Fibroblast of lung (primary cell): ENCODE measurements at regions not wholly inside any gene's neighbourhood (a gene's known extent, or its start where the extent isn't known, plus 50 kb on each side); places are given as distances from the start of the nearest gene placed in this dataset.

Source experiments
- DNase-seq, 2 donors: peaks; one replicate each; pipeline versions ENCODE4 v3.0.0 to v3.0.0-alpha.2; 2010; ENCODE audit warnings: low read depth in 2 of 2
- H2AFZ ChIP-seq: 2 replicates; pipeline ENCODE4 v1.5.1; 2012; ENCODE audit warnings: low read length, control low read depth, inconsistent platforms
- H3K27ac ChIP-seq: 2 replicates; pipeline ENCODE4 v1.5.1; 2011; ENCODE audit warnings: low read length, control low read depth; ENCODE audit not compliant: insufficient read depth
- H3K27me3 ChIP-seq: 2 replicates; pipeline ENCODE4 v1.5.1; 2011; ENCODE audit warnings: mild to moderate bottlenecking, low read length; ENCODE audit not compliant: control insufficient read depth, insufficient read depth
- H3K36me3 ChIP-seq: 2 replicates; pipeline ENCODE4 v1.5.1; 2011; ENCODE audit warnings: low read length; ENCODE audit not compliant: control insufficient read depth, insufficient read depth
- H3K4me1 ChIP-seq: 2 replicates; pipeline ENCODE4 v1.5.1; 2011; ENCODE audit warnings: low read length; ENCODE audit not compliant: control insufficient read depth, insufficient read depth; ENCODE audit errors: extremely low read depth
- H3K4me2 ChIP-seq: 2 replicates; pipeline ENCODE4 v1.5.1; 2011; ENCODE audit warnings: low read length, control low read depth; ENCODE audit not compliant: insufficient read depth; ENCODE audit errors: extremely low read depth
- H3K4me3 ChIP-seq, 4 experiments: fragments of 200-600 bp in 1 of 4; sonication (generic) in 1 of 4; replicated peaks in 1 of 4; 2 replicates each; pipeline ENCODE4 v1.5.1; 2011 to 2016; ENCODE audit warnings: low read length in 4 of 4, low read depth in 3 of 4, mild to moderate bottlenecking in 3 of 4, control low read depth in 2 of 4, inconsistent platforms in 1 of 4, mixed read lengths in 1 of 4; ENCODE audit not compliant: insufficient read depth in 1 of 4; ENCODE audit errors: control extremely low read depth in 1 of 4
- H3K79me2 ChIP-seq: 2 replicates; pipeline ENCODE4 v1.5.1; 2012; ENCODE audit warnings: mild to moderate bottlenecking, low read length, inconsistent platforms; ENCODE audit not compliant: control insufficient read depth, insufficient read depth
- H3K9ac ChIP-seq: 2 replicates; pipeline ENCODE4 v1.5.1; 2011; ENCODE audit warnings: mild to moderate bottlenecking, low read length, control low read depth; ENCODE audit not compliant: insufficient read depth
- H3K9me3 ChIP-seq: 2 replicates; pipeline ENCODE4 v1.5.1; 2012; ENCODE audit warnings: low read depth, low read length; ENCODE audit not compliant: control insufficient read depth, insufficient read depth
- H4K20me1 ChIP-seq: 2 replicates; pipeline ENCODE4 v1.5.1; 2011; ENCODE audit warnings: low read length; ENCODE audit not compliant: control insufficient read depth, insufficient read depth; ENCODE audit errors: extremely low read depth
- EZH2 ChIP-seq: IDR thresholded peaks from 2 replicates; pipeline ENCODE4 v1.5.1; 2012; ENCODE audit warnings: low read length, control low read depth, mild to moderate bottlenecking; ENCODE audit errors: missing control alignments
- TF ChIP-seq, protein P1 (sequence below), 2 donors: IDR thresholded peaks in 1 of 2; conservative IDR thresholded peaks in 1 of 2; 1 replicate in 1 of 2; 2 replicates in 1 of 2; pipeline ENCODE4 v1.5.1; 2011 to 2012; ENCODE audit warnings: low read length in 2 of 2, control low read depth in 1 of 2, inconsistent platforms in 1 of 2, low read depth in 1 of 2, mild to moderate bottlenecking in 1 of 2

DNA sequence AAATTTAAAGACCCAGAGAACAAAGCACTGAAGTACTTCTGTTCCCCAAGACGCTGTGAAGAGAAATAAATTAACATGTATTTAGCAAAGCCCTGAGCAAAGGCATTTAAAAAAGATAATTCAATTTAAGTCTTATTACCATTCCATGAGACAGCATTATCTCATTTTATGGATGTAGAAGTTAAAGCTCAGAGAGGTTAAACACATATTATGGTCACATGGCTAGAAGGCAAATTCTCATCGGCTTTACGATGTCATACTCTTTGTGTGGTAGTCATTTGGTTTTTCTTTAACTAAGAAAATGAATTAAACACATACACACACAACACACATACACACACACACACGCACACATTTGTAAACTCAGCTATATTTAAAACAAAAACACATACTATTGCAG, 262.7 kb downstream of the HS3ST1 start:
- Histone ChIP-seq H3K27ac (no peak overlapping the region), H3K36me3 (no peaks in the 10 kb centered on the region), H3K79me2 (no peaks in the 10 kb centered on the region)

DNA sequence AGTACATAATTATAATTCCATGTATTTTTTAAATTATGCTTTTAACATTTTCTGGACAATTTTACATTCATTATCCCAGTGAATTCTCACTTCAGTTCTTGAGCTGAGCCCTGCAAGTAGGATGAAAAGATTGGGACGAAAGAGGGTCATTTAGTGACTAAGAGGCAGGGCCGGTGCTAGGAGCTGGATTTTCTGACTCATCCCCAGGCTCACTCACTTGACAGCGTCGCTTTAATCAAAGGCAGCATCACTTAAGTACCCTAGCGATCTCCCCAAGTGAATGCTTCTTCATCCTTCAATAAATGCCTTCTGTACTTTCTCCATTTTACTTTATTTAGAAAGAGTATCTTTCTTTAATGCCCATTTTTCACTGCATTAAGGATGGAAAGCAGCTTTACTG, 263.6 kb downstream of the HS3ST1 start:
- no peaks in the 10 kb centered on the region for H3K79me2 ChIP-seq
- no peak overlapping the region for H3K4me3 ChIP-seq
- no peaks in the 10 kb centered on the region for H3K4me1 ChIP-seq
- no peaks in the 10 kb centered on the region for H4K20me1 ChIP-seq
- H3K27ac ChIP-seq, result no peak overlapping the region
- no peak overlapping the region for H2AFZ ChIP-seq
- no peaks in the 10 kb centered on the region for H3K9me3 ChIP-seq
- no peaks in the 10 kb centered on the region for H3K36me3 ChIP-seq
- H3K9ac ChIP-seq, result no peak overlapping the region
- TF ChIP-seq, protein P1, sequence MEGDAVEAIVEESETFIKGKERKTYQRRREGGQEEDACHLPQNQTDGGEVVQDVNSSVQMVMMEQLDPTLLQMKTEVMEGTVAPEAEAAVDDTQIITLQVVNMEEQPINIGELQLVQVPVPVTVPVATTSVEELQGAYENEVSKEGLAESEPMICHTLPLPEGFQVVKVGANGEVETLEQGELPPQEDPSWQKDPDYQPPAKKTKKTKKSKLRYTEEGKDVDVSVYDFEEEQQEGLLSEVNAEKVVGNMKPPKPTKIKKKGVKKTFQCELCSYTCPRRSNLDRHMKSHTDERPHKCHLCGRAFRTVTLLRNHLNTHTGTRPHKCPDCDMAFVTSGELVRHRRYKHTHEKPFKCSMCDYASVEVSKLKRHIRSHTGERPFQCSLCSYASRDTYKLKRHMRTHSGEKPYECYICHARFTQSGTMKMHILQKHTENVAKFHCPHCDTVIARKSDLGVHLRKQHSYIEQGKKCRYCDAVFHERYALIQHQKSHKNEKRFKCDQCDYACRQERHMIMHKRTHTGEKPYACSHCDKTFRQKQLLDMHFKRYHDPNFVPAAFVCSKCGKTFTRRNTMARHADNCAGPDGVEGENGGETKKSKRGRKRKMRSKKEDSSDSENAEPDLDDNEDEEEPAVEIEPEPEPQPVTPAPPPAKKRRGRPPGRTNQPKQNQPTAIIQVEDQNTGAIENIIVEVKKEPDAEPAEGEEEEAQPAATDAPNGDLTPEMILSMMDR (conservative IDR thresholded peaks at IDR 0.05 in 1 of 2, IDR thresholded peaks at IDR 0.05 in 1 of 2; ENCODE audit: low read depth in 1 of 2, low read length in 2 of 2), result no peak
- no peak for TF ChIP-seq EZH2
- DNase-seq, result peak in 1 of 2 donors; percentile 66
- H3K27me3 ChIP-seq, result no peaks in the 10 kb centered on the region
- H3K4me2 ChIP-seq, result no peak overlapping the region

More for the DNA sequence above, 262.7 kb downstream of the HS3ST1 start:
- Histone ChIP-seq H3K27me3 (no peaks in the 10 kb centered on the region), H3K9me3 (no peaks in the 10 kb centered on the region), H3K4me3 (no peak overlapping the region), H4K20me1 (no peaks in the 10 kb centered on the region), H2AFZ (no peak overlapping the region), H3K4me1 (no peaks in the 10 kb centered on the region), H3K9ac (no peak overlapping the region), H3K4me2 (no peak overlapping the region)
- no peak for DNase-seq
- no peak for TF ChIP-seq EZH2
- TF ChIP-seq, protein P1 (conservative IDR thresholded peaks at IDR 0.05 in 1 of 2, IDR thresholded peaks at IDR 0.05 in 1 of 2; ENCODE audit: low read depth in 1 of 2, low read length in 2 of 2), result no peak

DNA sequence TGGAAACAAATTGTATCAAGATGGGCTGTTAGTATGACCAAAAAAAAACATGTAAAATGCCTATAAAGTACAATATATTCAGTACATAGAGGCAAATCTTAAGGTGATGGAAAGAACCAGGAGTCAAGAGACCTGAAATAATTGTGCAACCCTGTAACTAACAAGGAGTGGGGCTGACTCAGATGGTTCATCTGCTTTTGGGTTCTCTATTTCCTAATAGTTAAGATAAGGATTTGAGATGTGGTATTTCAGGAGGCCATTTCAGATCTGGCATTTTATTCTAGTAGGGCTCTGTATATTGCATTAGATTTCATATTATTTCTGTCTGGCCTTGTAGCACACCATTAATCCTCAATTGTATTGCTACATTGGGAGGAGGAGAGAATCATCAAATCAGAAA, 268.4 kb downstream of the HS3ST1 start:
- Histone ChIP-seq H4K20me1 (no peaks in the 10 kb centered on the region), H2AFZ (no peak overlapping the region), H3K27me3 (no peaks in the 10 kb centered on the region), H3K9me3 (no peaks in the 10 kb centered on the region), H3K4me2 (no peak overlapping the region), H3K9ac (no peak overlapping the region), H3K4me3 (no peak overlapping the region), H3K36me3 (no peaks in the 10 kb centered on the region), H3K79me2 (no peaks in the 10 kb centered on the region), H3K4me1 (no peaks in the 10 kb centered on the region), H3K27ac (no peak overlapping the region)
- TF ChIP-seq EZH2, result no peak
- TF ChIP-seq, protein P1 (conservative IDR thresholded peaks at IDR 0.05 in 1 of 2, IDR thresholded peaks at IDR 0.05 in 1 of 2; ENCODE audit: low read depth in 1 of 2, low read length in 2 of 2), result no peak
- DNase-seq, result peak in 1 of 2 donors; percentile 18
